ENCODE measurements at regions not wholly inside any gene's neighbourhood (a gene's known extent, or its start where the extent isn't known, plus 50 kb on each side); places are given as distances from the start of the nearest gene placed in this dataset.
A peak's percentile ranks its signal among the peaks of the same experiment; 100 is the strongest.
"Not testable (repeated sequence)": the region's sequence is repeated elsewhere in the genome, so short reads cannot be mapped to it uniquely, and the experiment has no call there.

GRCh38 chr17:64730023-64730422, 67.9 kb upstream of the SMURF2 start:
- H3K9me1 ChIP-seq (replicated peaks; ENCODE audit: control insufficient read depth, extremely low read depth, insufficient read depth, low read length); H3K4me3 ChIP-seq (replicated peaks in 1 of 3; ENCODE audit: insufficient read depth in 1 of 3, low read depth in 1 of 3, low read length in 3 of 3); H2AFZ ChIP-seq (ENCODE audit: low read depth, low read length); H3K79me2 ChIP-seq (ENCODE audit: control insufficient read depth, insufficient read depth, low read length); H3K27me3 ChIP-seq (ENCODE audit: control insufficient read depth in 2 of 2, insufficient read depth in 2 of 2, low read length in 2 of 2); H4K20me1 ChIP-seq (replicated peaks; ENCODE audit: control insufficient read depth, extremely low read depth, insufficient read depth, low read length); H3K4me2 ChIP-seq (ENCODE audit: insufficient read depth, low read length); intact Hi-C loops (cut with micrococcal nuclease); BruUV-seq (replicated peaks); H3K9ac ChIP-seq (replicated peaks; ENCODE audit: extremely low read depth, insufficient read depth, low read length); CTCF ChIA-PET; dilution Hi-C loops (cut with MboI; ENCODE audit: extremely low pct_ligation_motif_present, low sequenced_read_pairs); POLR2A ChIA-PET; H3K9me3 ChIP-seq (replicated peaks; ENCODE audit: control insufficient read depth, insufficient read depth, low read length); H3K36me3 ChIP-seq (ENCODE audit: control insufficient read depth in 2 of 2, extremely low read depth in 1 of 2, insufficient read depth in 2 of 2, low read length in 2 of 2): not testable (repeated sequence)
- Histone ChIP-seq H3K4me1 (ENCODE audit: control insufficient read depth, extremely low read depth, insufficient read depth, low read length) (peaks cover 46% of the 10 kb centered on the region), H3K27ac (ENCODE audit: insufficient read depth, low read depth, low read length) (peak overlapping the region; percentile 65)
- FAIRE-seq: peak; percentile 21
- peak; percentile 91 for TF ChIP-seq FOS (IDR thresholded peaks at IDR 0.05; ENCODE audit: borderline replicate concordance, insufficient read depth, low read length)
- peak; percentile 32 for TF ChIP-seq POLR2AphosphoS5 (IDR thresholded peaks at IDR 0.05; ENCODE audit: insufficient read depth, low read depth, low read length)
- TF ChIP-seq GATA2 (IDR thresholded peaks at IDR 0.05; ENCODE audit: insufficient read depth, insufficient read length, low read depth, low read length): peak; percentile 68
- TF ChIP-seq JUN (IDR thresholded peaks at IDR 0.05; ENCODE audit: borderline replicate concordance, insufficient read depth, insufficient read length, low read depth): peak; percentile 48
- DNase-seq (ENCODE audit: low read depth, low spot score): peak; percentile 56

- H3K27ac ChIP-seq (ENCODE audit: insufficient read depth, low read depth, low read length): peak overlapping the region; percentile 65
These were observed 67.1 kb upstream of the SMURF2 start for GRCh38 chr17:64729201-64729600.

More at GRCh38 chr17:64729201-64729600, 67.1 kb upstream of the SMURF2 start:
- DNase-seq (ENCODE audit: low read depth, low spot score) (no peak), FAIRE-seq (no peak)
- Histone ChIP-seq H3K4me2 (ENCODE audit: insufficient read depth, low read length) (no peak overlapping the region), H3K27me3 (ENCODE audit: control insufficient read depth in 2 of 2, insufficient read depth in 2 of 2, low read length in 2 of 2) (no peaks in the 10 kb centered on the region), H3K9me1 (replicated peaks; ENCODE audit: control insufficient read depth, extremely low read depth, insufficient read depth, low read length) (no peaks in the 10 kb centered on the region), H2AFZ (ENCODE audit: low read depth, low read length) (no peak overlapping the region), H3K4me1 (ENCODE audit: control insufficient read depth, extremely low read depth, insufficient read depth, low read length) (peaks cover 51% of the 10 kb centered on the region), H3K9me3 (replicated peaks; ENCODE audit: control insufficient read depth, insufficient read depth, low read length) (no peaks in the 10 kb centered on the region), H3K36me3 (ENCODE audit: control insufficient read depth in 2 of 2, extremely low read depth in 1 of 2, insufficient read depth in 2 of 2, low read length in 2 of 2) (no peaks in the 10 kb centered on the region), H3K4me3 (replicated peaks in 1 of 3; ENCODE audit: insufficient read depth in 1 of 3, low read depth in 1 of 3, low read length in 3 of 3) (no peak overlapping the region), H3K9ac (replicated peaks; ENCODE audit: extremely low read depth, insufficient read depth, low read length) (no peak overlapping the region), H3K79me2 (ENCODE audit: control insufficient read depth, insufficient read depth, low read length) (peaks cover 3% of the 10 kb centered on the region), H4K20me1 (replicated peaks; ENCODE audit: control insufficient read depth, extremely low read depth, insufficient read depth, low read length) (no peaks in the 10 kb centered on the region)
- dilution Hi-C loops (cut with MboI; ENCODE audit: extremely low pct_ligation_motif_present, low sequenced_read_pairs): no loop called here
- intact Hi-C loops (cut with micrococcal nuclease): no loop called here
- BruUV-seq (replicated peaks): no TSS peak
- ChIA-PET POLR2A (no interaction called here), CTCF (no interaction called here)
- TF ChIP-seq FOS (IDR thresholded peaks at IDR 0.05; ENCODE audit: borderline replicate concordance, insufficient read depth, low read length): no peak
- TF ChIP-seq POLR2A (IDR thresholded peaks at IDR 0.05; ENCODE audit: low read depth, low read length): no peak
- TF ChIP-seq MYC (IDR thresholded peaks at IDR 0.05; ENCODE audit: low read depth, low read length): no peak
- TF ChIP-seq CTCF (IDR thresholded peaks at IDR 0.05; ENCODE audit: extremely low read depth in 1 of 2, insufficient read depth in 1 of 2, low read depth in 1 of 2, low read length in 2 of 2): no peak
- TF ChIP-seq EZH2 (IDR thresholded peaks at IDR 0.05; ENCODE audit: borderline replicate concordance, low read depth, low read length, severe bottlenecking): no peak
- no peak for TF ChIP-seq POLR2AphosphoS5 (IDR thresholded peaks at IDR 0.05; ENCODE audit: insufficient read depth, low read depth, low read length)
- TF ChIP-seq MAX (IDR thresholded peaks at IDR 0.05; ENCODE audit: insufficient read depth, insufficient read length): no peak
- TF ChIP-seq JUN (IDR thresholded peaks at IDR 0.05; ENCODE audit: borderline replicate concordance, insufficient read depth, insufficient read length, low read depth): no peak
- no peak for TF ChIP-seq GATA2 (IDR thresholded peaks at IDR 0.05; ENCODE audit: insufficient read depth, insufficient read length, low read depth, low read length)

Measured in endothelial cell of umbilical vein (primary cell).